ENCODE measurements at regions not wholly inside any gene's neighbourhood (a gene's known extent, or its start where the extent isn't known, plus 50 kb on each side); places are given as distances from the start of the nearest gene placed in this dataset.

DNA sequence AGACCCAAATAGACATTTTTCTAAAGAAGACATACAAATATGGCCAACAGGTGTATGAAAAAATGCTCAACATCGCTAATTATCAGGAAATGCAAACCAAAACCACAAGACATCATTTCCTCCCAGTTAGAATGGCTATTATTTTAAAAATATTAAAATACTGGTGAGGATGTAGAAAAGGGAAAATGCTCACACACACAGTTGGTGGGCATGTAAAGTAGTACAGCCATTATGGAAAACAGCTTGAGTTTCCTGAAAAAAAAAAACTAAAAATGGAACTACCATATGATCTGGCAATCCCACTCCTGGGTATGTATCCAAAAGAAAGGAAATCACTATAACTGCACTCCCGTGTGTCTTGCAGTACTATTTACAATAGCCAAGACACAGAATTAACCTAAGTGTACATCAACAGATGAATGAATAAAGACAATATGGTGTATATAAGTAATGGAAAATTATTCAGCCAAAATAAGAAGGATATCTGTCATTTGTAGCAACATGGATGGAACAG, 128.9 kb upstream of the DKK2 start:
- H3K36me3 ChIP-seq, result no peaks in the 10 kb centered on the region
- no peaks in the 10 kb centered on the region for H3K27me3 ChIP-seq
- H3K9me3 ChIP-seq, result peaks cover 0 to 13% (median 4%) of the 10 kb centered on the region in 4 donors
- intact Hi-C loops (cut with DNase I), result no loop called here
- DNase-seq (ENCODE audit: extremely low spot score), result no peak
- TF ChIP-seq, protein P1, sequence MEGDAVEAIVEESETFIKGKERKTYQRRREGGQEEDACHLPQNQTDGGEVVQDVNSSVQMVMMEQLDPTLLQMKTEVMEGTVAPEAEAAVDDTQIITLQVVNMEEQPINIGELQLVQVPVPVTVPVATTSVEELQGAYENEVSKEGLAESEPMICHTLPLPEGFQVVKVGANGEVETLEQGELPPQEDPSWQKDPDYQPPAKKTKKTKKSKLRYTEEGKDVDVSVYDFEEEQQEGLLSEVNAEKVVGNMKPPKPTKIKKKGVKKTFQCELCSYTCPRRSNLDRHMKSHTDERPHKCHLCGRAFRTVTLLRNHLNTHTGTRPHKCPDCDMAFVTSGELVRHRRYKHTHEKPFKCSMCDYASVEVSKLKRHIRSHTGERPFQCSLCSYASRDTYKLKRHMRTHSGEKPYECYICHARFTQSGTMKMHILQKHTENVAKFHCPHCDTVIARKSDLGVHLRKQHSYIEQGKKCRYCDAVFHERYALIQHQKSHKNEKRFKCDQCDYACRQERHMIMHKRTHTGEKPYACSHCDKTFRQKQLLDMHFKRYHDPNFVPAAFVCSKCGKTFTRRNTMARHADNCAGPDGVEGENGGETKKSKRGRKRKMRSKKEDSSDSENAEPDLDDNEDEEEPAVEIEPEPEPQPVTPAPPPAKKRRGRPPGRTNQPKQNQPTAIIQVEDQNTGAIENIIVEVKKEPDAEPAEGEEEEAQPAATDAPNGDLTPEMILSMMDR (IDR thresholded peaks at IDR 0.05), result no peak
- TF ChIP-seq EP300 (IDR thresholded peaks at IDR 0.05) (no peak), POLR2A (IDR thresholded peaks at IDR 0.05; ENCODE audit: low read depth) (no peak), POLR2AphosphoS5 (IDR thresholded peaks at IDR 0.05) (no peak)
- no peak overlapping the region for H3K27ac ChIP-seq (replicated peaks in 1 of 4)
- H3K4me3 ChIP-seq, result no peak overlapping the region
- H3K4me1 ChIP-seq, result no peaks in the 10 kb centered on the region
- 67% methylated on average over 2 of the region's 2 CpGs for WGBS

DNA sequence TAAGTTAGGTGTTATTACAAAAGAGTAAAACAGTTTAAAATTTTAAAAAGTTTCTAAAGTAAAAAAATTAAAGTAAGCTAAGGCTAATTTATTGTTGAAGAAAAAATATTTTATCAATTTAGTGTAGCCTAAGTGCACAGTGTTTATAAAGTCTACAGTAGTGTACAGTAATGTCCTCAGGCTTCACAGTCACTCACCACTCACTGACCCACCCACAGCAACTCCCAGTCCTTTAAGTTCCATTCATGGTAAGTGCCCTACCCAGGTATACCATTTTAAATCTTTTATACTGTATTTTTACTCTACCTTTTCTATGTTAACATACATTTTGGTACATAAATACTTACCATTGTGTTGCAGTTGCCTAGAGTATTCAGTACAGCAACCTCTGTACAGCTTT, 120.3 kb upstream of the DKK2 start:
- Histone ChIP-seq H3K4me1 (no peaks in the 10 kb centered on the region), H3K27ac (replicated peaks in 1 of 4) (no peak overlapping the region), H3K9me3 (no peaks in the 10 kb centered on the region), H3K36me3 (no peaks in the 10 kb centered on the region), H3K27me3 (no peaks in the 10 kb centered on the region), H3K4me3 (no peak overlapping the region)
- intact Hi-C loops (cut with DNase I), result no loop called here
- TF ChIP-seq POLR2AphosphoS5 (IDR thresholded peaks at IDR 0.05) (no peak), EP300 (IDR thresholded peaks at IDR 0.05) (no peak), POLR2A (IDR thresholded peaks at IDR 0.05; ENCODE audit: low read depth) (no peak)
- no peak for DNase-seq (ENCODE audit: extremely low spot score)

DNA sequence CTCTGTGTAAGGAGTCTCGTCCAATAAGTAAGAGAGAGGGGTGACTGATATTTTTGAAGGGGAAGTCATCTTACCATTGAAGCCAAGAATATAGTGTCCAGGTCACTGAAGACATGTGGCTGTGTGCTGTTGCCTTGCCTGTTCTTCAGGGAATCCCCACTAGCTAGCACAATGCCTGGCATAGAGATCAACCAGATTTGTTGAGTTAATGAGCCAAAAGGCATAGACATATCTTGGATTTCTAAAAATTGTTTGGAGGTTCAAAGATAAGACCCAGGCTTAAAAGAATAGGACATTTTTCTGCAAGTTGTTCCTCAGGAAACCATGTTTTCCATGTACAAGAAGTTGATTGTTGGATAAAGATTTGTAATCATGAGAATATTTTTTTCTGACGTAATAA, 119.3 kb upstream of the DKK2 start:
- H3K4me1 ChIP-seq, result no peaks in the 10 kb centered on the region
- no peak overlapping the region for H3K27ac ChIP-seq (replicated peaks in 1 of 4)
- H3K36me3 ChIP-seq, result no peaks in the 10 kb centered on the region
- H3K27me3 ChIP-seq, result no peaks in the 10 kb centered on the region
- 89% methylated on average over 2 of the region's 2 CpGs for WGBS
- no peak for TF ChIP-seq POLR2AphosphoS5 (IDR thresholded peaks at IDR 0.05)
- no peak for TF ChIP-seq EP300 (IDR thresholded peaks at IDR 0.05)
- TF ChIP-seq POLR2A (IDR thresholded peaks at IDR 0.05; ENCODE audit: low read depth), result no peak
- TF ChIP-seq, protein P1 (IDR thresholded peaks at IDR 0.05), result no peak
- intact Hi-C loops (cut with DNase I), result no loop called here
- DNase-seq (ENCODE audit: extremely low spot score), result no peak
- H3K9me3 ChIP-seq, result no peaks in the 10 kb centered on the region
- H3K4me3 ChIP-seq, result no peak overlapping the region

DNA sequence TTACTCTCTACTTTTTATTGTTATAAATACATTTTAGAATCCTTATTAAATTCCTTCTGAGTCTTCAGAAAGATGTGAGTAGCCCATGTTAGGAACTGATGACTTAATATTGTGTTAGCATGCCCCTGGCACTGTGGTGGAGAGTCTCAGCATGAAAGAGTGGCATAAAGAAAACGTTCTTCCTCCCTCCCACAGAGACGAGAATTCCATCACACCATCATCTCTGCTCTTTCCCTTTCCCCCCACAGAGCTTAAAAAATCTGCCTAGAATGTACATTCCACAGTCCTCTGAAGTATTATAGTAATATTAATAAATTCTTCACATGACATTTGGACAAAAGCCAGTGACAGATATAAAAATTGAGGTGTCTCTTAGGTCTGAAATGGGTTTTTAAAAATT, 117.8 kb upstream of the DKK2 start:
- 26% methylated on average over 2 of the region's 2 CpGs for WGBS
- no peaks in the 10 kb centered on the region for H3K4me1 ChIP-seq
- no peak for DNase-seq (ENCODE audit: extremely low spot score)
- intact Hi-C loops (cut with DNase I), result no loop called here
- H3K27me3 ChIP-seq, result no peaks in the 10 kb centered on the region
- no peaks in the 10 kb centered on the region for H3K36me3 ChIP-seq
- H3K9me3 ChIP-seq, result no peaks in the 10 kb centered on the region
- TF ChIP-seq EP300 (IDR thresholded peaks at IDR 0.05) (no peak), POLR2A (IDR thresholded peaks at IDR 0.05; ENCODE audit: low read depth) (no peak), POLR2AphosphoS5 (IDR thresholded peaks at IDR 0.05) (no peak)
- TF ChIP-seq, protein P1 (IDR thresholded peaks at IDR 0.05), result no peak
- no peak overlapping the region for H3K27ac ChIP-seq (replicated peaks in 1 of 4)
- H3K4me3 ChIP-seq, result no peak overlapping the region

DNA sequence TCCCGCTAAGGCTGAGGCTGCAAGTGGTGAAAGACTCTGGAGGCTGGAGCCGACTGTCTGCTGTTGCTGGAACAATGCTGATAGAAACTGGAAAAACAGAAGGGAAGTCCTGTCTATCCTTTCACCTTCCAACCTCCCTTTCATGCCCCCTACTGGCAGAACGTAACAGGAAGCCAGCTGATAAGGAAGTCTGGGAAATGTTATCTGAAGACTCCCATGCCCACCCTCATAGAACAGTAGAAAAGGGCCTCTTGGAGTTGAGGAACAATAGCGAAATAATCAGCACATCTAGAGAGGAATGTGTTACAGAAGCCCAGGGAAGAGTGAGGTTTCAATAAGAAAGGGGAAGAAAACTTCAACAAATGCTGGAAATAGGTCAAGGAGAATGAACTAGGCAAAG, 117.1 kb upstream of the DKK2 start:
- TF ChIP-seq POLR2A (IDR thresholded peaks at IDR 0.05; ENCODE audit: low read depth), result no peak
- TF ChIP-seq EP300 (IDR thresholded peaks at IDR 0.05), result no peak
- no peak for TF ChIP-seq POLR2AphosphoS5 (IDR thresholded peaks at IDR 0.05)
- TF ChIP-seq, protein P1 (IDR thresholded peaks at IDR 0.05), result no peak
- WGBS, result 67% methylated on average over 4 of the region's 4 CpGs
- intact Hi-C loops (cut with DNase I), result no loop called here
- Histone ChIP-seq H3K36me3 (no peaks in the 10 kb centered on the region), H3K4me1 (no peaks in the 10 kb centered on the region), H3K27ac (replicated peaks in 1 of 4) (no peak overlapping the region), H3K9me3 (no peaks in the 10 kb centered on the region), H3K27me3 (no peaks in the 10 kb centered on the region), H3K4me3 (no peak overlapping the region)
- DNase-seq (ENCODE audit: extremely low spot score), result no peak
